ENCODE measurements at regions not wholly inside any gene's neighbourhood (a gene's known extent, or its start where the extent isn't known, plus 50 kb on each side); places are given as distances from the start of the nearest gene placed in this dataset.
A peak's percentile ranks its signal among the peaks of the same experiment; 100 is the strongest.

- TF ChIP-seq CTCF (conservative IDR thresholded peaks at IDR 0.05; ENCODE audit: low read depth, low read length) = no peak
These were observed 90.8 kb upstream of the PIK3C3 start for GRCh38 chr18:41864216-41864615.

DNA sequence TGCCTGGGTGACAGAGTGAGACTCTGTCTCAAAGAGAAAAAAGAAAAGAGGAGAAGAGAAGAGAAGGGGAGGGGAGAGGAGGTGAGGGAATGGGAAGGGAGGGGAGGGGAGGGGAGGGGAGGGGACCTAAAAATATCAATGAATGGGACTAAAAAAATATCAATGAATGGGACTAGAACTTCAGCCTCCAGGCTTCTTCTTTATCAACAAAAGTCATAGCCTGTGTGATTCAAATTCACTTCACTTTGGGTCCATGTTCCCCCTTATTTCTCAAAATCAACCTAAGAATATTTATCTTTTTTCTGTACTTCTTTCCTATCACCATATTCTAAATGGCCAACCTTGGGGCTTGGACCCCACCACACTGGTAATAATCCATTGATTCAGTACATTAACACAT, 92.1 kb upstream of the PIK3C3 start:
- DNase-seq (ENCODE audit: low read depth) = no peak
- TF ChIP-seq CTCF (conservative IDR thresholded peaks at IDR 0.05; ENCODE audit: low read depth, low read length) = no peak
- no peak overlapping the region for H3K4me3 ChIP-seq (ENCODE audit: low read depth, low read length)

More at GRCh38 chr18:41864216-41864615, 90.8 kb upstream of the PIK3C3 start:
- no peak for DNase-seq (ENCODE audit: low read depth)
- H3K4me3 ChIP-seq (ENCODE audit: low read depth, low read length) = no peak overlapping the region

- no peak overlapping the region for H3K4me3 ChIP-seq (ENCODE audit: low read depth, low read length)
- no peak for DNase-seq (ENCODE audit: low read depth)
- no peak for TF ChIP-seq CTCF (conservative IDR thresholded peaks at IDR 0.05; ENCODE audit: low read depth, low read length)
These were observed 94.0 kb upstream of the PIK3C3 start for GRCh38 chr18:41860987-41861386.

DNA sequence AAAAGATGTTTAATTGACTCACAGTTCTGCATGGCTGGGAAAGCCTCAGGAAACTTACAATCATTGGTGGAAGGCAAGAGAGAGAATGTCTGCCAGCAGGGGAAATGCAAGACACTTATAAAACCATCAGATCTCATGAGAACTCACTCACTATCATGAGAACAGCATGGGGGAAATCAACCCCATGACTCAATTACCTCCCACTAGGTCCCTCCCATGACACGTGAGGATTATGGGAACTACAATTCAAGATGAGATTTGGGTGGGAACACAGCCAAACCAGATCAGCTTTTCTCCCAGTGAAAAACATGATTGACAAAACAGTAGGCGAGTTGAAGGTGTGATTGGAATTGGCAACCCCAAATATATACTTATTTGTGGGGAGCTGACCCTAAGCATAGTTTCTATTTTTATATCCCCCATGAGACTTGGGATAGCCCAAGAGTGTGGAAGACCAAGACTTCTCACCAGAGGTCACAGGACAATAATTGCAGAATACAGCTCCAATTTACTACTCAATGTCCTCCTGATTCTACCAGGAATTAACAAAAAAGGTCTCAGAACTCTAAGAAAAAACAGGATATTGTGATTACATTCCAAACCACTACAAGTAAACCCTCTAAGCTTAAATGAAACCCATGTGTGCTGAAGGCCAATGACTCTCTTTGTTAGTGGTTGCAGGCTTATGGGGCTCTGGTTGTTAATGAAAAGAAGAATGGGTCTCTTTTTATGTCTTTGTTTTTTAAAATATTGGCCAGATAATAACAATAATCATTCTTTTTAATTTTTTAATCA, 96.1 kb upstream of the PIK3C3 start:
- no peak for TF ChIP-seq CTCF (conservative IDR thresholded peaks at IDR 0.05; ENCODE audit: low read depth, low read length)

DNA sequence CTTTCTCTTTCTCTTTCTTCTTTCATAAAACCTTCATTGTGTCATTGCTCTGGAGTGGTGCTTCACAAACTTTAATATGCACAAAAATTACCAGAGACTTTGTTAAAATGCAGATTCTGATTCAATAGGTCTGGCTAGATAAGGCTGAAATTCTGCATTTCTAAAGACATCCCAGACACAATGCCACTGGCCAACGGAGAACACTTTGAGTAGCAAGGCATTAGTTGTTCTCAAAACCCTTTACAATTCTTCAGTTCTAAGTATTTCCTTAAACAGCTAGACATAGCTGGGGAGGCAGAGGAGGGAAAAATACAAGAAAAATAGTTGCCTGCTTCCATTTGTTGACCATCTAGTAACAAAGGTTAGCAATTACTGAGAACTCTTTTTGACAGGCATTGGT, 101.8 kb upstream of the PIK3C3 start:
- DNase-seq (ENCODE audit: low read depth) = no peak
- TF ChIP-seq CTCF (conservative IDR thresholded peaks at IDR 0.05; ENCODE audit: low read depth, low read length) = no peak
- H3K4me3 ChIP-seq (ENCODE audit: low read depth, low read length) = no peak overlapping the region

More for the DNA sequence above, 96.1 kb upstream of the PIK3C3 start:
- peak; percentile 6 for DNase-seq (ENCODE audit: low read depth)
- H3K4me3 ChIP-seq (ENCODE audit: low read depth, low read length) = no peak overlapping the region

DNA sequence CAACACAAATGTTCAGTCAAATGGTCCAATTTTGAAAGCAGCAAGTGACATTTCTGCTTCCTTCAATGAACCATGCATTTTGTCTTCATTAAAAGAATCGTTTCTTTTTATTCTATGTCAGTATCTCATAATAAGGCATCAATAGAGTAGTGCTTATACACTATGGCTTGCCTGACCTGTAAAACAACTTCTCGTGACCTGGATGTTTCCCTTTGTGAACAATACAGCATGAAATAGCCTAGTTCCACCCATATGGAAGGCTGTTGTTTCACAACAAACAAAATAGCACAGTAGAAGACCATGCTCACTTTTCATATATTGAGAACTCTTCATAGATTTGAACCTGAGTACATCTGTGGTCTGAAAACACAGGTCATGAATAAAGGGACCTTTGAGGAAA, 104.3 kb upstream of the PIK3C3 start:
- H3K4me3 ChIP-seq (ENCODE audit: low read depth, low read length) = no peak overlapping the region
- DNase-seq (ENCODE audit: low read depth) = no peak
- TF ChIP-seq CTCF (conservative IDR thresholded peaks at IDR 0.05; ENCODE audit: low read depth, low read length) = no peak

- no peak overlapping the region for H3K4me3 ChIP-seq (ENCODE audit: low read depth, low read length)
- TF ChIP-seq CTCF (conservative IDR thresholded peaks at IDR 0.05; ENCODE audit: low read depth, low read length) = no peak
- no peak for DNase-seq (ENCODE audit: low read depth)
These were observed 105.4 kb upstream of the PIK3C3 start for GRCh38 chr18:41849632-41850031.
